ENCODE measurements at regions not wholly inside any gene's neighbourhood (a gene's known extent, or its start where the extent isn't known, plus 50 kb on each side); places are given as distances from the start of the nearest gene placed in this dataset.

GRCh38 chr22:49586873-49587272 is 240.8 kb downstream of the BRD1 start:
- TF ChIP-seq GATA3 (IDR thresholded peaks at IDR 0.05; ENCODE audit: low read depth, low read length): no peak
- no peak for TF ChIP-seq GATA2 (IDR thresholded peaks at IDR 0.05; ENCODE audit: low read depth, low read length)
